OCI-M1 (cell line): ENCODE measurements at regions not wholly inside any gene's neighbourhood (a gene's known extent, or its start where the extent isn't known, plus 50 kb on each side); places are given as distances from the start of the nearest gene placed in this dataset.
"Not testable (repeated sequence)": the region's sequence is repeated elsewhere in the genome, so short reads cannot be mapped to it uniquely, and the experiment has no call there.

Source experiments
- DNase-seq: peaks from one replicate; lab custom pipeline; 2025; lab: John Stamatoyannopoulos, UW

- no peak for DNase-seq
Measured at GRCh38 chr2:241958818-241959545, 89.5 kb downstream of the RTP5 start.

- no peak for DNase-seq
Measured at GRCh38 chr2:241959751-241960269, 90.3 kb downstream of the RTP5 start.

- no peak for DNase-seq
Measured at GRCh38 chr2:241961454-241961853, 91.9 kb downstream of the RTP5 start.

GRCh38 chr2:241964133-241964532, 94.6 kb downstream of the RTP5 start:
- no peak for DNase-seq

- peak; percentile 89 for DNase-seq
Measured at GRCh38 chr2:241965931-241966412, 96.4 kb downstream of the RTP5 start.

GRCh38 chr2:241966647-241967466, 97.3 kb downstream of the RTP5 start:
- DNase-seq = no peak

- DNase-seq = no peak
Measured at GRCh38 chr2:241967467-241968144, 98.1 kb downstream of the RTP5 start.

- no peak for DNase-seq
Measured at GRCh38 chr2:241968417-241968816, 98.9 kb downstream of the RTP5 start.

- not testable (repeated sequence) for DNase-seq
Measured at GRCh38 chr2:241969182-241969581, 99.7 kb downstream of the RTP5 start.

GRCh38 chr2:241970716-241971115, 101.2 kb downstream of the RTP5 start:
- peak; percentile 47 for DNase-seq

GRCh38 chr2:241974096-241974495, 104.6 kb downstream of the RTP5 start:
- DNase-seq = no peak

GRCh38 chr2:241974851-241975592, 105.5 kb downstream of the RTP5 start:
- DNase-seq = no peak

- no peak for DNase-seq
Measured at GRCh38 chr2:241975593-241976284, 106.2 kb downstream of the RTP5 start.

GRCh38 chr2:241976296-241976695, 106.8 kb downstream of the RTP5 start:
- no peak for DNase-seq

GRCh38 chr2:241977557-241978300, 108.2 kb downstream of the RTP5 start:
- DNase-seq = no peak

GRCh38 chr2:241978670-241979069, 109.1 kb downstream of the RTP5 start:
- DNase-seq = no peak

- DNase-seq = no peak
Measured at GRCh38 chr2:241980193-241980592, 110.7 kb downstream of the RTP5 start.

- no peak for DNase-seq
Measured at GRCh38 chr2:241981076-241981700, 111.7 kb downstream of the RTP5 start.

GRCh38 chr2:241982706-241983570, 113.4 kb downstream of the RTP5 start:
- no peak for DNase-seq
